SK-N-SH (cell line): ENCODE measurements at regions not wholly inside any gene's neighbourhood (a gene's known extent, or its start where the extent isn't known, plus 50 kb on each side); places are given as distances from the start of the nearest gene placed in this dataset.

ENCODE experiments used
- SIN3A ChIP-seq: IDR thresholded peaks from 2 replicates; pipeline ENCODE4 v1.6.1; 2012; ENCODE audit warnings: low read depth, mild to moderate bottlenecking, low read length, moderate library complexity, borderline replicate concordance
- TF ChIP-seq, protein P1 (sequence below): fragments of 200-600 bp; sonication (generic); IDR thresholded peaks from 2 replicates; pipeline ENCODE4 v1.6.1; 2017; ENCODE audit warnings: antibody characterized with exemption, mild to moderate bottlenecking, moderate library complexity

DNA sequence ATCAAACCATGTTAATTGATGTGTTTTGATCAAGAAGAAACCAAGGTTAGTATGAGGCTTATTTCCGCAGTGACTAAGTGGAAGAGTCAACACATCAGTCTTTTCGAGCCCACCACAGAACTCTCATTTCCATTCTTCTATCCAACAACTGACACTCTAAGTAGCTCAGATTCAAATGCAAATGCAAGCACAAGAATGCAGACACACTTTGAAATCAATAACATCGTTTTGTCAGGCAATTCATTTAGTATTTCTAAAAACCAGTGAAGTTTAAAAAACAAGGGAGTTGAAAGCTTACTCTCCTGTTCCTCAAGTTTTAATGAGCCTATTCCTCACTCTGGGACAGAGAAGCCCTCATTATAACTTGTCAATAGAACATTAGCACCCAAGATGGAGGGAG, 433.1 kb downstream of the ZIC3 start:
- TF ChIP-seq SIN3A = no peak
- TF ChIP-seq, protein P1, sequence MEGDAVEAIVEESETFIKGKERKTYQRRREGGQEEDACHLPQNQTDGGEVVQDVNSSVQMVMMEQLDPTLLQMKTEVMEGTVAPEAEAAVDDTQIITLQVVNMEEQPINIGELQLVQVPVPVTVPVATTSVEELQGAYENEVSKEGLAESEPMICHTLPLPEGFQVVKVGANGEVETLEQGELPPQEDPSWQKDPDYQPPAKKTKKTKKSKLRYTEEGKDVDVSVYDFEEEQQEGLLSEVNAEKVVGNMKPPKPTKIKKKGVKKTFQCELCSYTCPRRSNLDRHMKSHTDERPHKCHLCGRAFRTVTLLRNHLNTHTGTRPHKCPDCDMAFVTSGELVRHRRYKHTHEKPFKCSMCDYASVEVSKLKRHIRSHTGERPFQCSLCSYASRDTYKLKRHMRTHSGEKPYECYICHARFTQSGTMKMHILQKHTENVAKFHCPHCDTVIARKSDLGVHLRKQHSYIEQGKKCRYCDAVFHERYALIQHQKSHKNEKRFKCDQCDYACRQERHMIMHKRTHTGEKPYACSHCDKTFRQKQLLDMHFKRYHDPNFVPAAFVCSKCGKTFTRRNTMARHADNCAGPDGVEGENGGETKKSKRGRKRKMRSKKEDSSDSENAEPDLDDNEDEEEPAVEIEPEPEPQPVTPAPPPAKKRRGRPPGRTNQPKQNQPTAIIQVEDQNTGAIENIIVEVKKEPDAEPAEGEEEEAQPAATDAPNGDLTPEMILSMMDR = no peak
